ENCODE measurements at regions not wholly inside any gene's neighbourhood (a gene's known extent, or its start where the extent isn't known, plus 50 kb on each side); places are given as distances from the start of the nearest gene placed in this dataset.

DNA sequence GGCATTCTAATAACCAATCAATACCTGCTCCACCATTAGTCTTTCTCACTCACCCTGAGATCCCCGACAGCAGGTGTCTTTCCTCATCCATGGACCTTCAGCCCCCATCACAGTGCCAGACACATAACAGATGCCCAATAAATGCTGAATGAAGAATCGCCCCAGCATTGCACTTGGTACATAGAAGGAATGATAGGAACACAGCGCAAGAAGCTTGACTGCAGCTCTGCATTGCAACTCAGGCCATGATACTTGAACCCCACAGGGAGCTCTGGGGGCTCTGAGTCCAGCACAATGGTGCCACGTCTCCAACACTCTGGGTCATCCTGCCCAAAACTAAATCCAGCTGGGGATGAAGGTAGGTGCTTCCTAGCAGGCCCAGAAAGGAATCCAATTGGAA, 355.0 kb upstream of the SLC30A5 start:
- TF ChIP-seq POLR2A (IDR thresholded peaks at IDR 0.05; ENCODE audit: extremely low read depth, insufficient read length) (no peak), MYC (IDR thresholded peaks at IDR 0.05; ENCODE audit: low read depth, low read length) (no peak)
- TF ChIP-seq, protein P1, sequence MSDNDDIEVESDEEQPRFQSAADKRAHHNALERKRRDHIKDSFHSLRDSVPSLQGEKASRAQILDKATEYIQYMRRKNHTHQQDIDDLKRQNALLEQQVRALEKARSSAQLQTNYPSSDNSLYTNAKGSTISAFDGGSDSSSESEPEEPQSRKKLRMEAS (IDR thresholded peaks at IDR 0.05; ENCODE audit: low read depth, low read length) = no peak
- TF ChIP-seq, protein P2, sequence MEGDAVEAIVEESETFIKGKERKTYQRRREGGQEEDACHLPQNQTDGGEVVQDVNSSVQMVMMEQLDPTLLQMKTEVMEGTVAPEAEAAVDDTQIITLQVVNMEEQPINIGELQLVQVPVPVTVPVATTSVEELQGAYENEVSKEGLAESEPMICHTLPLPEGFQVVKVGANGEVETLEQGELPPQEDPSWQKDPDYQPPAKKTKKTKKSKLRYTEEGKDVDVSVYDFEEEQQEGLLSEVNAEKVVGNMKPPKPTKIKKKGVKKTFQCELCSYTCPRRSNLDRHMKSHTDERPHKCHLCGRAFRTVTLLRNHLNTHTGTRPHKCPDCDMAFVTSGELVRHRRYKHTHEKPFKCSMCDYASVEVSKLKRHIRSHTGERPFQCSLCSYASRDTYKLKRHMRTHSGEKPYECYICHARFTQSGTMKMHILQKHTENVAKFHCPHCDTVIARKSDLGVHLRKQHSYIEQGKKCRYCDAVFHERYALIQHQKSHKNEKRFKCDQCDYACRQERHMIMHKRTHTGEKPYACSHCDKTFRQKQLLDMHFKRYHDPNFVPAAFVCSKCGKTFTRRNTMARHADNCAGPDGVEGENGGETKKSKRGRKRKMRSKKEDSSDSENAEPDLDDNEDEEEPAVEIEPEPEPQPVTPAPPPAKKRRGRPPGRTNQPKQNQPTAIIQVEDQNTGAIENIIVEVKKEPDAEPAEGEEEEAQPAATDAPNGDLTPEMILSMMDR (IDR thresholded peaks at IDR 0.05; ENCODE audit: low read depth, low read length) = no peak
- no peak overlapping the region for H3K4me3 ChIP-seq (ENCODE audit: low read depth, low read length)
- no peak for DNase-seq (ENCODE audit: low read depth)

DNA sequence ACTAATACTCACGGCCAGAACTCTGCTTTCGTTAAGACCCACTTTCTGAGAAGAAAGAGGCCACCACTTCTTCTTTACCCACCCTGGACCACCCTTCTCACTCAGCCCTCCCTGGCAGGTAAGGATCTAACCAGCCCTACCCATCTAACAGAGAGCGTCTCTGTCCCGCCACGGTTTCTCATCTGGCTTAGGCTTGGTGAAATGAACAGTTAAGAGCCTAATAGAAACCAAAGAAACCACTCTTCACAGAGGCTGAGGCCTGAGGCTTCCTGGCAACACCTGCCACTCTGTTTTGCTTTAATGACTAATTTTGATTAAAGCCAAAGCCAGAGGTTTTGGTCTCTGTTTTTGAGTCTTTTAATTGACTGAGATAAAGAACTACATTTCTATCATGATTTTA, 354.1 kb upstream of the SLC30A5 start:
- no peak for DNase-seq (ENCODE audit: low read depth)
- TF ChIP-seq MYC (IDR thresholded peaks at IDR 0.05; ENCODE audit: low read depth, low read length) = no peak
- TF ChIP-seq POLR2A (IDR thresholded peaks at IDR 0.05; ENCODE audit: extremely low read depth, insufficient read length) = no peak
- TF ChIP-seq, protein P1 (IDR thresholded peaks at IDR 0.05; ENCODE audit: low read depth, low read length) = no peak
- TF ChIP-seq, protein P2 (IDR thresholded peaks at IDR 0.05; ENCODE audit: low read depth, low read length) = no peak
- H3K4me3 ChIP-seq (ENCODE audit: low read depth, low read length) = no peak overlapping the region

DNA sequence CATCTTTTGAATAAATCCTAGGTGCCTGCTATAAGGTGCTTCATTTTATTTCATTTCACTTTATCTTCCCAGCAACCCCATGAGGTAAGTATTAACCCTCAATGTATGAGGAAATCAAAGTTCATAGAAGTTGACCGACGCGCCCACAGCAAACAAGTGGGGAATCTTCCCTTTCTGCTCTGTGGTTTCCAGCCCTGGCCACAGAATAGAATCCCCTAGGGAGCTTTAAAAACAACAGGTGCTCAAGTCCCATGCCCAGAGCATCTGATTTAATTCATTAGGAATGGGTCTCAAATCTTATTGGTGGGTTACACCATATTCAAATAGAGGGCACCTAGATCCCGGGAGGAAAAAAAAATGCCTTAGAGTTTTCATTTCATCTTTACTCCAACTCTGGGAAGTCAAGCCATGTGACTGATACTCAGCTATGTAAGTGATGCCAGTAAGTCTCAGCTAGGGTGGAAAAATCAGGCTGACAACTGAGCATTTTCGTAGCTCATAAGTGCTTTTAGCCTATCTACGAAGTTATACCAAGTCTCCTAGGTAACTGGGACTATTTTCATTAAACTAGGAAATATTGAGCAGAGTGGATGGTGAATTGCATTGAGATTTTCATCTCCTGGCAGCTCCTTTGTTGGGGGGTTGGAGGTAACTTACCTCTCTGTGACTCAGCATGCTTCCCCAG, 353.4 kb upstream of the SLC30A5 start:
- no peak overlapping the region for H3K4me3 ChIP-seq (ENCODE audit: low read depth, low read length)
- TF ChIP-seq, protein P2 (IDR thresholded peaks at IDR 0.05; ENCODE audit: low read depth, low read length) = no peak
- TF ChIP-seq POLR2A (IDR thresholded peaks at IDR 0.05; ENCODE audit: extremely low read depth, insufficient read length) = no peak
- TF ChIP-seq, protein P1 (IDR thresholded peaks at IDR 0.05; ENCODE audit: low read depth, low read length) = no peak
- no peak for TF ChIP-seq MYC (IDR thresholded peaks at IDR 0.05; ENCODE audit: low read depth, low read length)
- DNase-seq (ENCODE audit: low read depth) = peak; percentile 11

DNA sequence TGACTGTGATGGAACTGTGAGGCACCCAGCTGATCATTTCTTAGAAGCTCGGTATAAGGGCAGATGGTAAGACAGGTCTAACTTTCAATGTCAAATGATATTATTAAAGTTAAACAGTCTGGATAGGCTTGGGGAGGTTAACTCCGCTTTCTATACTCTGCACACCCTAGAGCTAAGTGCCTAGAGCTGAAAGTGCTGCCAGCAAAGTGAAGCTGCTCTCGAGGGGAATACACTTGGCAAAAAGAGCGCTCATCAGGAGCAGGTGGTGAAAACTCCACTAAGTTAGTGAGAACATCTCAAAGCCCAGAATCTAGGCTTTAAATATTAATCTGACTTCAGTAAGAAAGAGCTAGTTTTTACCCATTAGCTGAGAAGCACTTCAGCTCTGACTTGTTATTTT, 349.6 kb upstream of the SLC30A5 start:
- TF ChIP-seq POLR2A (IDR thresholded peaks at IDR 0.05; ENCODE audit: extremely low read depth, insufficient read length) = no peak
- TF ChIP-seq, protein P2 (IDR thresholded peaks at IDR 0.05; ENCODE audit: low read depth, low read length) = no peak
- no peak for DNase-seq (ENCODE audit: low read depth)
- H3K4me3 ChIP-seq (ENCODE audit: low read depth, low read length) = no peak overlapping the region

DNA sequence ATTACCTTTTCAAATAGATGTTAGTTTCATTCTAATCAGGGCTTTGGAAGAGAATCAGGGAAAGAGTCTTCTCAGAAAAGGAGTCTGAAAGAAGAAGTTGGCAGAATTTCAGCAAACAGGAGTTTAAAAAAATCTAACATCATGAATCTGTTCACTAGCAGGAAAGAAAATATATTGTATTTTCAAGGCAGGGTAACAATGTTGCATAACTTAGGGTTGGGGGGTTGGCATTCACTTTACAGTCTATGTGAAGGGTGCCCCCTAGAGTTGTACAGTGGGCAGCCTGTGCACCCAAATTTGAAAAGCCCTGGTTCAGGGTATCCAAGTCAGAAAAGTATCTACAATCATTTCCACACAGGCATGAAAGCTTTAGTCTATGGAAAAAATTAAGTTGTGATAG, 348.4 kb upstream of the SLC30A5 start:
- DNase-seq (ENCODE audit: low read depth) = peak; percentile 25
- TF ChIP-seq, protein P2 (IDR thresholded peaks at IDR 0.05; ENCODE audit: low read depth, low read length) = peak; percentile 34
- TF ChIP-seq MYC (IDR thresholded peaks at IDR 0.05; ENCODE audit: low read depth, low read length) (no peak), POLR2A (IDR thresholded peaks at IDR 0.05; ENCODE audit: extremely low read depth, insufficient read length) (no peak)
- TF ChIP-seq, protein P1 (IDR thresholded peaks at IDR 0.05; ENCODE audit: low read depth, low read length) = no peak

DNA sequence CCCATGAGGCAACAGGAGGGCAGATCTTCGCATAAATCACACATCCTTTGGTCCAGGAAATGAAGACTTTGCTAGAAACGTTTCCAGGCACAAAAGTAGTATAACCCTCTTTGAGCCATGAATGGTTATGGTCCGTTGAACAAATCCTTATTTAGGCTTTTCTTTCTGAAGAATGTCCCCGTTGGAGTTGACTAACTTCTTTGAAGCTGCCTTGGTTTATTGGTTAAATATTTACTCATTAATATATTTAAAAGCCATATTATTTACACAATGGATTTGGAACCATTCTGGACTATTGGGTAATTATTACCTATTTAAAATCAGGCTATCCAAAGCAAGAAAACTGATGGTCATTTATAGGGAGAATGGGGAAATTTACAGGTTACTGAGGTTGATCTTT, 347.6 kb upstream of the SLC30A5 start:
- no peak for DNase-seq (ENCODE audit: low read depth)

More for the DNA sequence above, 348.4 kb upstream of the SLC30A5 start:
- H3K4me3 ChIP-seq (ENCODE audit: low read depth, low read length) = no peak overlapping the region

More for the DNA sequence above, 347.6 kb upstream of the SLC30A5 start:
- H3K4me3 ChIP-seq (ENCODE audit: low read depth, low read length) = no peak overlapping the region
- TF ChIP-seq MYC (IDR thresholded peaks at IDR 0.05; ENCODE audit: low read depth, low read length) = no peak
- TF ChIP-seq, protein P2 (IDR thresholded peaks at IDR 0.05; ENCODE audit: low read depth, low read length) = no peak
- TF ChIP-seq, protein P1 (IDR thresholded peaks at IDR 0.05; ENCODE audit: low read depth, low read length) = no peak
- TF ChIP-seq POLR2A (IDR thresholded peaks at IDR 0.05; ENCODE audit: extremely low read depth, insufficient read length) = no peak
